ENCODE measurements at regions not wholly inside any gene's neighbourhood (a gene's known extent, or its start where the extent isn't known, plus 50 kb on each side); places are given as distances from the start of the nearest gene placed in this dataset.

- no peaks in the 10 kb centered on the region for H3K4me1 Mint-ChIP-seq
- ATAC-seq (ENCODE audit: low read depth): no peak
- Histone ChIP-seq H3K27me3 (replicated peaks in 1 of 4; ENCODE audit: control extremely low read depth in 1 of 4, control insufficient read depth in 3 of 4, insufficient read depth in 4 of 4, low read length in 3 of 4) (no peaks in the 10 kb centered on the region), H3K27ac (ENCODE audit: low read length in 2 of 2) (no peak overlapping the region), H3K9ac (ENCODE audit: low read length) (no peak overlapping the region), H3K4me2 (replicated peaks; ENCODE audit: low read depth, low read length, poor library complexity, severe bottlenecking) (no peak overlapping the region), H3K4me1 (ENCODE audit: control insufficient read depth in 2 of 2, insufficient read depth in 2 of 2, low read length in 2 of 2) (no peaks in the 10 kb centered on the region), H3K9me3 (ENCODE audit: control extremely low read depth in 1 of 3, control insufficient read depth in 2 of 3, insufficient read depth in 1 of 3, low read length in 2 of 3) (no peaks in the 10 kb centered on the region), H2AFZ (ENCODE audit: insufficient read depth, low read depth, low read length, poor library complexity, severe bottlenecking) (no peak overlapping the region), H3K4me3 (ENCODE audit: control extremely low read depth in 1 of 5, extremely low read depth in 1 of 5, insufficient read depth in 1 of 5, low read depth in 2 of 5, low read length in 4 of 5) (no peak overlapping the region), H3K36me3 (replicated peaks in 1 of 2; ENCODE audit: control extremely low read depth in 1 of 2, control insufficient read depth in 1 of 2, extremely low read depth in 1 of 2, insufficient read depth in 2 of 2, low read length in 1 of 2) (no peaks in the 10 kb centered on the region), H3K79me2 (ENCODE audit: control insufficient read depth, insufficient read depth, low read length) (no peaks in the 10 kb centered on the region), H4K20me1 (ENCODE audit: control insufficient read depth, insufficient read depth, low read length, poor library complexity, severe bottlenecking) (no peaks in the 10 kb centered on the region)
- H3K27me3 Mint-ChIP-seq: no peaks in the 10 kb centered on the region
- intact Hi-C loops (cut with micrococcal nuclease): no loop called here
- no peak for DNase-seq
- ChIA-PET CTCF (no interaction called here), POLR2A (no interaction called here)
- no peak overlapping the region for H3K4me3 Mint-ChIP-seq
- no peak overlapping the region for H3K27ac Mint-ChIP-seq
- H3K9me3 Mint-ChIP-seq (ENCODE audit: insufficient read depth): no peaks in the 10 kb centered on the region
- TF ChIP-seq CTCF (IDR thresholded peaks at IDR 0.05) (no peak), EZH2 (IDR thresholded peaks at IDR 0.05; ENCODE audit: borderline replicate concordance, insufficient read depth, low read depth, low read length, poor library complexity, severe bottlenecking) (no peak)
These were observed 305.0 kb downstream of the PTH2R start for GRCh38 chr2:208711598-208711997.

- Histone ChIP-seq H3K79me2 (ENCODE audit: control insufficient read depth, insufficient read depth, low read length) (no peaks in the 10 kb centered on the region), H2AFZ (ENCODE audit: insufficient read depth, low read depth, low read length, poor library complexity, severe bottlenecking) (no peak overlapping the region), H4K20me1 (ENCODE audit: control insufficient read depth, insufficient read depth, low read length, poor library complexity, severe bottlenecking) (no peaks in the 10 kb centered on the region), H3K27ac (ENCODE audit: low read length in 2 of 2) (no peak overlapping the region), H3K36me3 (replicated peaks in 1 of 2; ENCODE audit: control extremely low read depth in 1 of 2, control insufficient read depth in 1 of 2, extremely low read depth in 1 of 2, insufficient read depth in 2 of 2, low read length in 1 of 2) (no peaks in the 10 kb centered on the region), H3K9ac (ENCODE audit: low read length) (no peak overlapping the region), H3K4me1 (ENCODE audit: control insufficient read depth in 2 of 2, insufficient read depth in 2 of 2, low read length in 2 of 2) (no peaks in the 10 kb centered on the region), H3K27me3 (replicated peaks in 1 of 4; ENCODE audit: control extremely low read depth in 1 of 4, control insufficient read depth in 3 of 4, insufficient read depth in 4 of 4, low read length in 3 of 4) (no peaks in the 10 kb centered on the region), H3K4me3 (ENCODE audit: control extremely low read depth in 1 of 5, extremely low read depth in 1 of 5, insufficient read depth in 1 of 5, low read depth in 2 of 5, low read length in 4 of 5) (no peak overlapping the region), H3K4me2 (replicated peaks; ENCODE audit: low read depth, low read length, poor library complexity, severe bottlenecking) (no peak overlapping the region), H3K9me3 (ENCODE audit: control extremely low read depth in 1 of 3, control insufficient read depth in 2 of 3, insufficient read depth in 1 of 3, low read length in 2 of 3) (no peaks in the 10 kb centered on the region)
- Mint-ChIP-seq H3K27ac (no peak overlapping the region), H3K27me3 (no peaks in the 10 kb centered on the region), H3K4me3 (no peak overlapping the region), H3K4me1 (no peaks in the 10 kb centered on the region), H3K9me3 (ENCODE audit: insufficient read depth) (no peaks in the 10 kb centered on the region)
- ChIA-PET POLR2A (no interaction called here), CTCF (no interaction called here)
- no CpG with 5 or more reads among the region's 1 CpG for WGBS (ENCODE audit: insufficient coverage)
- TF ChIP-seq EZH2 (IDR thresholded peaks at IDR 0.05; ENCODE audit: borderline replicate concordance, insufficient read depth, low read depth, low read length, poor library complexity, severe bottlenecking) (no peak), CTCF (IDR thresholded peaks at IDR 0.05) (no peak)
- intact Hi-C loops (cut with micrococcal nuclease): no loop called here
- no peak for ATAC-seq (ENCODE audit: low read depth)
- no peak for DNase-seq
These were observed 306.6 kb downstream of the PTH2R start for GRCh38 chr2:208713066-208713745.
